IMR-90 (cell line): ENCODE measurements at regions not wholly inside any gene's neighbourhood (a gene's known extent, or its start where the extent isn't known, plus 50 kb on each side); places are given as distances from the start of the nearest gene placed in this dataset.

ENCODE experiments used
- ATAC-seq: fragments of 200-7000 bp; cut with Tn5 transposase; 2 replicates; pipeline ENCODE4 v1.9.1; 2020; ENCODE audit warnings: low read depth, mild to moderate bottlenecking, moderate library complexity
- BruUV-seq: library from RNA; stranded (reverse); fragments of 400-500 nt; replicated peaks from 2 replicates; lab custom pipeline; 2021; lab: Mats Ljungman, UMichigan
- CTCF ChIA-PET: fragments of 300-600 bp; formaldehyde crosslinking; extraction: SDS; loops from one replicate; lab custom pipeline; 2021; ENCODE audit warnings: antibody characterized with exemption; lab: Yijun Ruan, JAX
- POLR2A ChIA-PET: fragments of 300-600 bp; sonication (Branson Sonifier 250); formaldehyde crosslinking; loops from one replicate; lab custom pipeline; 2022; ENCODE audit warnings: antibody characterized with exemption; ENCODE audit not compliant: unreplicated experiment; lab: Charles Lee
- DNase-seq: peaks from one replicate; pipeline ENCODE4 v3.0.0; 2013
- H2AFZ ChIP-seq: replicated peaks from 2 replicates; pipeline ENCODE3; 2013; ENCODE audit warnings: low read length, mild to moderate bottlenecking; ENCODE audit not compliant: poor library complexity
- H2AK5ac ChIP-seq: 2 replicates; pipeline ENCODE4 v1.6.1; 2013; ENCODE audit warnings: low read depth, low read length, inconsistent platforms
- H2AK9ac ChIP-seq: replicated peaks from 2 replicates; pipeline ENCODE3; 2013; ENCODE audit warnings: mild to moderate bottlenecking, low read depth, low read length, moderate library complexity; ENCODE audit not compliant: poor library complexity
- H2BK120ac ChIP-seq: 2 replicates; pipeline ENCODE4 v1.6.1; 2013; ENCODE audit warnings: low read depth, low read length, inconsistent platforms
- H2BK15ac ChIP-seq: 3 replicates; pipeline ENCODE4 v1.6.1; 2013; ENCODE audit warnings: low read depth, low read length, inconsistent platforms
- H2BK20ac ChIP-seq: 2 replicates; pipeline ENCODE4 v1.6.1; 2013; ENCODE audit warnings: low read depth, mild to moderate bottlenecking, inconsistent platforms, low read length, moderate library complexity
- H2BK5ac ChIP-seq: 2 replicates; pipeline ENCODE4 v1.6.1; 2013; ENCODE audit warnings: mild to moderate bottlenecking, low read depth, low read length, inconsistent platforms; ENCODE audit not compliant: poor library complexity, severe bottlenecking
- H3K14ac ChIP-seq: replicated peaks from 2 replicates; pipeline ENCODE4 v1.6.1; 2013; ENCODE audit warnings: low read depth, low read length, inconsistent platforms
- H3K18ac ChIP-seq: 2 replicates; pipeline ENCODE4 v1.6.1; 2013; ENCODE audit warnings: low read depth, low read length, control low read depth
- H3K23ac ChIP-seq: 2 replicates; pipeline ENCODE4 v1.6.1; 2013; ENCODE audit warnings: low read depth, low read length, inconsistent platforms
- H3K27ac ChIP-seq: 2 replicates; pipeline ENCODE4 v1.5.1; 2013; ENCODE audit warnings: mild to moderate bottlenecking, control low read depth, low read length; ENCODE audit not compliant: insufficient read depth
- H3K27me3 ChIP-seq: 2 replicates; pipeline ENCODE4 v1.6.1; 2013; ENCODE audit warnings: low read length; ENCODE audit not compliant: control insufficient read depth, insufficient read depth
- H3K36me3 ChIP-seq: 2 replicates; pipeline ENCODE4 v1.6.1; 2013; ENCODE audit warnings: low read length, mixed read lengths; ENCODE audit not compliant: control insufficient read depth, insufficient read depth
- H3K4ac ChIP-seq: 2 replicates; pipeline ENCODE4 v1.6.1; 2013; ENCODE audit warnings: low read depth, low read length, inconsistent platforms
- H3K4me1 ChIP-seq: 2 replicates; pipeline ENCODE4 v1.6.1; 2013; ENCODE audit warnings: low read length, mixed read lengths; ENCODE audit not compliant: control insufficient read depth, insufficient read depth
- H3K4me2 ChIP-seq: 2 replicates; pipeline ENCODE4 v1.6.1; 2013; ENCODE audit warnings: low read depth, mild to moderate bottlenecking, control low read depth, low read length, moderate library complexity
- H3K4me3 ChIP-seq: 2 replicates; pipeline ENCODE4 v1.5.1; 2013; ENCODE audit warnings: low read depth, mild to moderate bottlenecking, control low read depth, low read length, moderate library complexity; ENCODE audit not compliant: insufficient read depth
- H3K56ac ChIP-seq: 2 replicates; pipeline ENCODE4 v1.6.1; 2013; ENCODE audit warnings: low read length, inconsistent platforms; ENCODE audit not compliant: insufficient read depth; ENCODE audit errors: extremely low read depth
- H3K79me1 ChIP-seq, 2 experiments: 2 replicates each; pipeline ENCODE4 v1.6.1; 2013; ENCODE audit warnings: low read length in 2 of 2, inconsistent platforms in 1 of 2, low read depth in 1 of 2
- H3K9ac ChIP-seq: 2 replicates; pipeline ENCODE4 v1.6.1; 2013; ENCODE audit warnings: low read depth, low read length, control low read depth
- H3K9me1 ChIP-seq: 2 replicates; pipeline ENCODE4 v1.6.1; 2013; ENCODE audit warnings: low read length, inconsistent platforms; ENCODE audit not compliant: insufficient read depth
- H3K9me3 ChIP-seq: 2 replicates; pipeline ENCODE4 v1.6.1; 2013; ENCODE audit warnings: low read length; ENCODE audit not compliant: control insufficient read depth, insufficient read depth
- H4K20me1 ChIP-seq: 2 replicates; pipeline ENCODE4 v1.6.1; 2013; ENCODE audit warnings: low read length, inconsistent platforms; ENCODE audit not compliant: insufficient read depth
- H4K5ac ChIP-seq: 2 replicates; pipeline ENCODE4 v1.6.1; 2013; ENCODE audit warnings: mild to moderate bottlenecking, low read depth, low read length, control low read depth
- H4K8ac ChIP-seq, 2 experiments: 2 replicates each; pipeline ENCODE4 v1.6.1; 2013; ENCODE audit warnings: low read depth in 2 of 2, low read length in 2 of 2, control low read depth in 1 of 2, inconsistent platforms in 1 of 2
- H4K91ac ChIP-seq: 2 replicates; pipeline ENCODE4 v1.6.1; 2013; ENCODE audit warnings: low read depth, low read length, inconsistent platforms; ENCODE audit not compliant: insufficient read depth
- BHLHE40 ChIP-seq: fragments of 150-350 bp; IDR thresholded peaks from 2 replicates; pipeline ENCODE4 v1.6.1; 2016; ENCODE audit warnings: mild to moderate bottlenecking, low read depth, low read length
- CEBPB ChIP-seq: IDR thresholded peaks from 2 replicates; pipeline ENCODE4 v1.6.1; 2012; ENCODE audit warnings: low read depth, low read length, improper control_type of control experiment
- CHD1 ChIP-seq: IDR thresholded peaks from 2 replicates; pipeline ENCODE4 v1.6.1; 2012; ENCODE audit warnings: low read depth, low read length, improper control_type of control experiment
- FOS ChIP-seq: fragments of 150-350 bp; IDR thresholded peaks from 2 replicates; pipeline ENCODE4 v1.6.1; 2016; ENCODE audit warnings: low read depth, low read length
- MAFK ChIP-seq: IDR thresholded peaks from 2 replicates; pipeline ENCODE4 v1.6.1; 2012; ENCODE audit warnings: low read depth, low read length, improper control_type of control experiment
- MAZ ChIP-seq: IDR thresholded peaks from 2 replicates; pipeline ENCODE4 v1.6.1; 2012; ENCODE audit warnings: low read depth, mild to moderate bottlenecking, low read length, improper control_type of control experiment, moderate library complexity, borderline replicate concordance
- MXI1 ChIP-seq: IDR thresholded peaks from 2 replicates; pipeline ENCODE4 v1.6.1; 2012; ENCODE audit warnings: low read depth, mild to moderate bottlenecking, low read length, moderate library complexity, borderline replicate concordance
- NFE2L2 ChIP-seq: fragments of 150-350 bp; IDR thresholded peaks from 2 replicates; pipeline ENCODE4 v1.6.1; 2016; ENCODE audit warnings: low read depth, mild to moderate bottlenecking, low read length
- POLR2A ChIP-seq: IDR thresholded peaks from 2 replicates; pipeline ENCODE4 v1.6.1; 2012; ENCODE audit warnings: mild to moderate bottlenecking, low read depth, low read length
- RAD21 ChIP-seq: IDR thresholded peaks from 2 replicates; pipeline ENCODE4 v1.6.1; 2012; ENCODE audit warnings: low read length, improper control_type of control experiment
- RCOR1 ChIP-seq: IDR thresholded peaks from 2 replicates; pipeline ENCODE4 v1.6.1; 2012; ENCODE audit warnings: mild to moderate bottlenecking, low read length, improper control_type of control experiment; ENCODE audit not compliant: insufficient replicate concordance
- RFX5 ChIP-seq: IDR thresholded peaks from 2 replicates; pipeline ENCODE4 v1.8.0; 2012; ENCODE audit warnings: low read depth, mild to moderate bottlenecking, low read length, moderate library complexity
- SMC3 ChIP-seq: fragments of 150-350 bp; IDR thresholded peaks from 2 replicates; pipeline ENCODE4 v1.6.1; 2016; ENCODE audit warnings: low read depth, mild to moderate bottlenecking, antibody characterized with exemption, low read length, moderate library complexity
- WGBS, 2 experiments: methylation state at CpG; one replicate each; pipeline versions ENCODE4 v1.1.5 to v1.1.7; 2013; ENCODE audit warnings: missing lambda C conversion rate in 2 of 2; ENCODE audit not compliant: insufficient read length in 1 of 2; ENCODE audit errors: extremely low coverage in 2 of 2; 5-methylcytosine and 5-hydroxymethylcytosine counted together
- dilution Hi-C: fragments of 300-500 bp; cut with HindIII; formaldehyde crosslinking; loops from one replicate; pipeline ENCODE4 v1.14.3; 2018; ENCODE audit warnings: low sequenced_read_pairs; ENCODE audit not compliant: unreplicated experiment
- in situ Hi-C: fragments of 300-500 bp; cut with MboI; formaldehyde crosslinking; loops from 3 replicates; pipeline ENCODE4 v1.14.3; 2019; ENCODE audit warnings: low sequenced_read_pairs, inconsistent platforms, mixed read lengths
- intact Hi-C: fragments of 100-400 bp; cut with micrococcal nuclease; formaldehyde crosslinking; loops from 2 replicates; pipeline ENCODE4 v1.10.0; 2022
- TF ChIP-seq, protein P1 (sequence below): fragments of 150-350 bp; IDR thresholded peaks from 2 replicates; pipeline ENCODE4 v1.6.1; 2016; ENCODE audit warnings: low read depth, mild to moderate bottlenecking, low read length, moderate library complexity, borderline replicate concordance
- TF ChIP-seq, protein P2 (sequence below): conservative IDR thresholded peaks from 2 replicates; pipeline ENCODE4 v1.5.1; 2012; ENCODE audit warnings: mild to moderate bottlenecking, low read depth, low read length, improper control_type of control experiment
- TF ChIP-seq, protein P3 (sequence below): fragments of 150-350 bp; IDR thresholded peaks from 2 replicates; pipeline ENCODE4 v1.6.1; 2017; ENCODE audit warnings: mild to moderate bottlenecking, antibody characterized with exemption, low read length, low read depth

DNA sequence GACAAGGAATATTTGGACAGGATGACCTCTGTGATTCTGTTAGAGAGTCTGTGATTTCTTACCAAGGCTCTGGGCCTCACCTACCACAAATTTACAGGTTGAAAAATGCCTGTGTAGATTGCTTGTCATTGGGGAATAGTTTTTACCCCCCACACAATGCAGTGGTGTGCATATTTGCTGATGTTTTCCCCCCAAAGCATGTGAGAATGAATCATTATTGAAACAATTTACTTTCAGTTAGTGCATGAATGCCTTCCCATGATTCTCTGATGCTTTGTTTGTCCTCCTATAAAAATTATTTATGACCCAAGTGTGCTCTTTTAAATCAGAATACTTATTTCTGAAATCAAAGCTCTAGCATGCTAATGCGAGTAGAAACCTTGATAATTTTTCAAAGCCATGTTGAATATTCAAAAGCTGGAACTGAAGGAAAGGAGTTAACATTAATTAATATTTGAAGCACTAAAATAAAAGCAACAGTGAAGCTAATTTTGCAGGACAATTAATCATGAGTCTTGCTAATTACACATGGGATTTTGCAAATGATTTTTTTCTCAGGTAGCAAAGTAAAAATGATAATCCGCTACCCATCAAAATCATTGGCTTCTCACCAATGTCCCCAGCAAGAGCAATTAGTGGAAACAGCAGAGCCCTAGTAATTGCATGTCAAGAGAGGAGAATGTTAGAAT, 361.2 kb upstream of the HNRNPA3 start:
- no peak overlapping the region for H4K5ac ChIP-seq
- H3K56ac ChIP-seq, result no peak overlapping the region
- H2AK5ac ChIP-seq, result no peak overlapping the region
- no peaks in the 10 kb centered on the region for H3K27me3 ChIP-seq
- in situ Hi-C loops (no loop called here), dilution Hi-C loops (no loop called here), intact Hi-C loops (loop anchor here (10.0 kb wide), 1 partner anchor 803 kb away; no protein-coding TSS in a partner anchor)
- no peak overlapping the region for H2AK9ac ChIP-seq
- WGBS, 2 experiments, result no CpG with 5 or more reads among the region's 2 CpGs
- H3K23ac ChIP-seq, result no peak overlapping the region
- H3K9me1 ChIP-seq, result no peaks in the 10 kb centered on the region
- H2BK15ac ChIP-seq, result no peak overlapping the region
- H4K91ac ChIP-seq, result no peak overlapping the region
- no peak overlapping the region for H2BK5ac ChIP-seq
- H2BK120ac ChIP-seq, result no peak overlapping the region
- no peak overlapping the region for H2AFZ ChIP-seq
- ChIA-PET CTCF (no interaction called here), POLR2A (no interaction called here)
- no peak overlapping the region for H3K9ac ChIP-seq
- H3K14ac ChIP-seq, result no peak overlapping the region
- DNase-seq (no peak), ATAC-seq (no peak)
- no peak overlapping the region for H3K27ac ChIP-seq
- no peak overlapping the region for H4K8ac ChIP-seq
- no peaks in the 10 kb centered on the region for H3K4me1 ChIP-seq
- H3K4me3 ChIP-seq, result no peak overlapping the region
- H2BK20ac ChIP-seq, result no peak overlapping the region
- H3K36me3 ChIP-seq, result no peaks in the 10 kb centered on the region
- H3K9me3 ChIP-seq, result no peaks in the 10 kb centered on the region
- H3K4ac ChIP-seq, result no peak overlapping the region
- TF ChIP-seq CEBPB, result no peak
- no peak for TF ChIP-seq CHD1
- TF ChIP-seq, protein P1, sequence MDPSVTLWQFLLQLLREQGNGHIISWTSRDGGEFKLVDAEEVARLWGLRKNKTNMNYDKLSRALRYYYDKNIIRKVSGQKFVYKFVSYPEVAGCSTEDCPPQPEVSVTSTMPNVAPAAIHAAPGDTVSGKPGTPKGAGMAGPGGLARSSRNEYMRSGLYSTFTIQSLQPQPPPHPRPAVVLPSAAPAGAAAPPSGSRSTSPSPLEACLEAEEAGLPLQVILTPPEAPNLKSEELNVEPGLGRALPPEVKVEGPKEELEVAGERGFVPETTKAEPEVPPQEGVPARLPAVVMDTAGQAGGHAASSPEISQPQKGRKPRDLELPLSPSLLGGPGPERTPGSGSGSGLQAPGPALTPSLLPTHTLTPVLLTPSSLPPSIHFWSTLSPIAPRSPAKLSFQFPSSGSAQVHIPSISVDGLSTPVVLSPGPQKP, result no peak
- no peak for TF ChIP-seq BHLHE40
- no peak for TF ChIP-seq NFE2L2
- TF ChIP-seq, protein P2, sequence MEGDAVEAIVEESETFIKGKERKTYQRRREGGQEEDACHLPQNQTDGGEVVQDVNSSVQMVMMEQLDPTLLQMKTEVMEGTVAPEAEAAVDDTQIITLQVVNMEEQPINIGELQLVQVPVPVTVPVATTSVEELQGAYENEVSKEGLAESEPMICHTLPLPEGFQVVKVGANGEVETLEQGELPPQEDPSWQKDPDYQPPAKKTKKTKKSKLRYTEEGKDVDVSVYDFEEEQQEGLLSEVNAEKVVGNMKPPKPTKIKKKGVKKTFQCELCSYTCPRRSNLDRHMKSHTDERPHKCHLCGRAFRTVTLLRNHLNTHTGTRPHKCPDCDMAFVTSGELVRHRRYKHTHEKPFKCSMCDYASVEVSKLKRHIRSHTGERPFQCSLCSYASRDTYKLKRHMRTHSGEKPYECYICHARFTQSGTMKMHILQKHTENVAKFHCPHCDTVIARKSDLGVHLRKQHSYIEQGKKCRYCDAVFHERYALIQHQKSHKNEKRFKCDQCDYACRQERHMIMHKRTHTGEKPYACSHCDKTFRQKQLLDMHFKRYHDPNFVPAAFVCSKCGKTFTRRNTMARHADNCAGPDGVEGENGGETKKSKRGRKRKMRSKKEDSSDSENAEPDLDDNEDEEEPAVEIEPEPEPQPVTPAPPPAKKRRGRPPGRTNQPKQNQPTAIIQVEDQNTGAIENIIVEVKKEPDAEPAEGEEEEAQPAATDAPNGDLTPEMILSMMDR, result no peak
- TF ChIP-seq RCOR1, result no peak
- no peak for TF ChIP-seq RFX5
- TF ChIP-seq POLR2A, result no peak
- no peak for TF ChIP-seq MAZ
- TF ChIP-seq MXI1, result no peak
- TF ChIP-seq FOS, result no peak
- no peak for TF ChIP-seq RAD21
- TF ChIP-seq MAFK, result no peak
- TF ChIP-seq, protein P3, sequence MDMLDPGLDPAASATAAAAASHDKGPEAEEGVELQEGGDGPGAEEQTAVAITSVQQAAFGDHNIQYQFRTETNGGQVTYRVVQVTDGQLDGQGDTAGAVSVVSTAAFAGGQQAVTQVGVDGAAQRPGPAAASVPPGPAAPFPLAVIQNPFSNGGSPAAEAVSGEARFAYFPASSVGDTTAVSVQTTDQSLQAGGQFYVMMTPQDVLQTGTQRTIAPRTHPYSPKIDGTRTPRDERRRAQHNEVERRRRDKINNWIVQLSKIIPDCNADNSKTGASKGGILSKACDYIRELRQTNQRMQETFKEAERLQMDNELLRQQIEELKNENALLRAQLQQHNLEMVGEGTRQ, result no peak
- no peak for TF ChIP-seq SMC3
- no peaks in the 10 kb centered on the region for H3K79me1 ChIP-seq
- BruUV-seq, result no TSS peak
- H4K20me1 ChIP-seq, result no peaks in the 10 kb centered on the region
- H3K4me2 ChIP-seq, result no peak overlapping the region
- no peak overlapping the region for H3K18ac ChIP-seq
